Heart left ventricle (tissue), 16 donors: ENCODE measurements at regions not wholly inside any gene's neighbourhood (a gene's known extent, or its start where the extent isn't known, plus 50 kb on each side); places are given as distances from the start of the nearest gene placed in this dataset.
A peak's percentile ranks its signal among the peaks of the same experiment; 100 is the strongest.

Experiments used
- ATAC-seq, 4 donors: fragments of 200-7000 bp; cut with Tn5 transposase; one replicate each; pipeline ENCODE4 v1.9.1; 2020 to 2022; ENCODE audit warnings: moderate library complexity in 4 of 4, mild to moderate bottlenecking in 3 of 4, moderate number of reproducible peaks in 1 of 4
- DNase-seq, 5 donors: peaks; one replicate each; pipeline ENCODE4 v3.0.0-alpha.2; 2020
- H3K27ac ChIP-seq, 12 donors: fragments of 200-600 bp; sonication (generic) in 4 of 12; one replicate each; pipeline versions ENCODE4 v1.5.0 to v1.8.0; 2016 to 2022; ENCODE audit warnings: mild to moderate bottlenecking in 2 of 12
- H3K27me3 ChIP-seq, 9 donors: fragments of 200-600 bp; sonication (generic) in 2 of 9; one replicate each; pipeline versions ENCODE4 v1.5.1 to v1.8.0; 2016 to 2022; ENCODE audit warnings: mild to moderate bottlenecking in 3 of 9
- H3K36me3 ChIP-seq, 9 donors: fragments of 200-600 bp; sonication (generic) in 2 of 9; one replicate each; pipeline versions ENCODE4 v1.5.0 to v1.8.0; 2018 to 2022; ENCODE audit warnings: mild to moderate bottlenecking in 2 of 9
- H3K4me1 ChIP-seq, 12 donors: fragments of 200-600 bp; sonication (generic) in 4 of 12; one replicate each; pipeline versions ENCODE4 v1.5.0 to v1.8.0; 2016 to 2022; ENCODE audit warnings: mild to moderate bottlenecking in 3 of 12
- H3K4me3 ChIP-seq, 12 donors: fragments of 200-600 bp; sonication (generic) in 4 of 12; one replicate each; pipeline versions ENCODE4 v1.5.0 to v1.8.0; 2017 to 2022; ENCODE audit warnings: mild to moderate bottlenecking in 9 of 12, moderate library complexity in 4 of 12
- H3K9me3 ChIP-seq, 12 donors: fragments of 200-600 bp; sonication (generic) in 4 of 12; one replicate each; pipeline versions ENCODE4 v1.5.0 to v1.8.0; 2016 to 2022; ENCODE audit warnings: mild to moderate bottlenecking in 1 of 12
- CTCF ChIP-seq, 12 donors: fragments of 200-600 bp; sonication (generic) in 4 of 12; IDR thresholded peaks; one replicate each; pipeline versions ENCODE4 v1.5.0 to v1.8.0; 2018 to 2022; ENCODE audit warnings: antibody characterized with exemption in 12 of 12, mild to moderate bottlenecking in 5 of 12
- POLR2A ChIP-seq, 2 donors: fragments of 450-650 bp; IDR thresholded peaks; one replicate each; pipeline ENCODE4 v1.6.1; 2017; ENCODE audit warnings: antibody characterized with exemption in 2 of 2, mild to moderate bottlenecking in 2 of 2, moderate library complexity in 2 of 2
- WGBS, 4 donors: extraction: QIAGEN DNeasy Blood & Tissue Kit in 2 of 4; methylation state at CpG; one replicate each; pipeline versions ENCODE4 v1.1.5 to v1.1.7; 2013 to 2018; 5-methylcytosine and 5-hydroxymethylcytosine counted together
- intact Hi-C, 10 donors: fragments of 100-400 bp; cut with DNase I; formaldehyde crosslinking; loops; one replicate each; pipeline versions ENCODE4 v1.11.1 to v1.14.2; 2022
- donor health status: ischemic (EF 13 %, LVEDD 7.1; RV severe dilation, severe dysfunction).
- donor health status: healthy with polysubstance abuse.
- donor health status: DM: no; HTN: yes; CAD: no.
- donor health status: DM: no; HTN: no; CAD: no.
- donor health status: ischemic (EF 25% LVEDD 6.9; RV normal size, moderate dysfunction).
- donor health status: ischemic (EF 25% LVEDD 5.7; RV mildly dilated, moderate dysfunction).
- donor health status: healthy.
- donor health status: DM: yes; HTN: yes; CAD: no.
- donor health status: ischemic (EF 35%, LVEDD 5.7; RV mildly dilated, moderate dysfunction).
- donor health status: nonischemic (EF 11% LVEDD 7.7; RV severe dilation, severe dysfunction).
- donor health status: DM: yes; HTN: yes; CAD: no.
- donor health status: PGD.
- donor health status: ischemic (EF 29% LVEDD 5.4; RV normal size, mild dysfunction).
- donor health status: nonischemic (EF 23%, LVEDD 6.1; RV moderate dilation, normal function).

GRCh38 chr1:8169364-8170058 lies 143.4 kb upstream of the ERRFI1 start:
- H3K36me3 ChIP-seq, result no peaks in the 10 kb centered on the region
- ATAC-seq, result peak; percentile 74 to 93 (median 86)
- WGBS, 4 donors, result 37 to 43% (median 40%) methylated on average over 9 of the region's 9 CpGs
- DNase-seq, result peak in 4 of 5 donors; percentile 46 to 69 (median 62)
- H3K4me1 ChIP-seq, result peaks cover 0 to 17% (median 12%) of the 10 kb centered on the region in 12 donors
- no peaks in the 10 kb centered on the region for H3K9me3 ChIP-seq
- H3K27ac ChIP-seq, result peak overlapping the region in 10 of 12 donors; percentile 41 to 89 (median 58)
- no peak overlapping the region for H3K4me3 ChIP-seq
- TF ChIP-seq POLR2A (IDR thresholded peaks at IDR 0.05) (no peak), CTCF (IDR thresholded peaks at IDR 0.05) (no peak)
- no peaks in the 10 kb centered on the region for H3K27me3 ChIP-seq
- intact Hi-C loops, result loop anchor here in 1 of 10 donors (5.0 kb wide), 1 partner anchor 33 kb away; no protein-coding TSS in a partner anchor

- Histone ChIP-seq H3K4me1 (peaks cover 0 to 16% (median 11%) of the 10 kb centered on the region in 12 donors), H3K9me3 (no peaks in the 10 kb centered on the region), H3K4me3 (no peak overlapping the region), H3K27ac (no peak overlapping the region), H3K27me3 (no peaks in the 10 kb centered on the region), H3K36me3 (no peaks in the 10 kb centered on the region)
- TF ChIP-seq CTCF (IDR thresholded peaks at IDR 0.05) (no peak), POLR2A (IDR thresholded peaks at IDR 0.05) (no peak)
- intact Hi-C loops, result loop anchor here in 1 of 10 donors (5.0 kb wide), 1 partner anchor 34 kb away; no protein-coding TSS in a partner anchor
- 93 to 96% (median 95%) methylated on average over 2 to 4 of the region's 4 CpGs for WGBS, 4 donors
- DNase-seq, result no peak
- ATAC-seq, result no peak
These were observed 141.8 kb upstream of the ERRFI1 start for GRCh38 chr1:8167936-8168335.

GRCh38 chr1:8166406-8166805 lies 140.3 kb upstream of the ERRFI1 start:
- H3K4me3 ChIP-seq, result no peak overlapping the region
- H3K27me3 ChIP-seq, result no peaks in the 10 kb centered on the region
- WGBS, 4 donors, result 77 to 90% (median 79%) methylated on average over 4 of the region's 4 CpGs
- no peak overlapping the region for H3K27ac ChIP-seq
- H3K4me1 ChIP-seq, result peaks cover 0 to 16% (median 11%) of the 10 kb centered on the region in 12 donors
- DNase-seq, result no peak
- no peaks in the 10 kb centered on the region for H3K9me3 ChIP-seq
- intact Hi-C loops, result loop anchor here in 1 of 10 donors (5.0 kb wide), 1 partner anchor 36 kb away; no protein-coding TSS in a partner anchor
- ATAC-seq, result no peak
- TF ChIP-seq CTCF (IDR thresholded peaks at IDR 0.05), result no peak
- no peak for TF ChIP-seq POLR2A (IDR thresholded peaks at IDR 0.05)
- H3K36me3 ChIP-seq, result no peaks in the 10 kb centered on the region

GRCh38 chr1:8165595-8166360 lies 139.7 kb upstream of the ERRFI1 start:
- DNase-seq (no peak), ATAC-seq (no peak)
- 79 to 89% (median 84%) methylated on average over 14 of the region's 14 CpGs for WGBS, 4 donors
- Histone ChIP-seq H3K27me3 (no peaks in the 10 kb centered on the region), H3K9me3 (no peaks in the 10 kb centered on the region), H3K27ac (no peak overlapping the region), H3K4me3 (no peak overlapping the region), H3K4me1 (peaks cover 0 to 16% (median 11%) of the 10 kb centered on the region in 12 donors), H3K36me3 (no peaks in the 10 kb centered on the region)
- TF ChIP-seq CTCF (IDR thresholded peaks at IDR 0.05) (peak in 1 of 12 donors; percentile 14), POLR2A (IDR thresholded peaks at IDR 0.05) (no peak)
- intact Hi-C loops, result loop anchor here in 1 of 10 donors (5.0 kb wide), 1 partner anchor 37 kb away; no protein-coding TSS in a partner anchor
